Liver (tissue), 8 donors: ENCODE measurements at regions not wholly inside any gene's neighbourhood (a gene's known extent, or its start where the extent isn't known, plus 50 kb on each side); places are given as distances from the start of the nearest gene placed in this dataset.

Experiments
- DNase-seq: peaks from one replicate; pipeline ENCODE4 v3.0.0-alpha.2; 2017; ENCODE audit warnings: low spot score
- H3K27ac ChIP-seq, 2 donors: one replicate each; pipeline ENCODE4 v1.7.0; 2013; ENCODE audit warnings: inconsistent platforms in 2 of 2, low read length in 2 of 2, control low read depth in 1 of 2, low read depth in 1 of 2, mild to moderate bottlenecking in 1 of 2
- H3K27me3 ChIP-seq, 4 donors: one replicate each; pipeline versions ENCODE4 v1.6.1 to v1.7.0; 2013; ENCODE audit warnings: low read length in 3 of 4, inconsistent platforms in 1 of 4, mild to moderate bottlenecking in 1 of 4, moderate library complexity in 1 of 4; ENCODE audit not compliant: control insufficient read depth in 4 of 4, insufficient read depth in 4 of 4
- H3K36me3 ChIP-seq, 4 donors: one replicate each; pipeline versions ENCODE4 v1.6.1 to v1.7.0; 2013; ENCODE audit warnings: low read length in 3 of 4, mild to moderate bottlenecking in 3 of 4, low read depth in 1 of 4, moderate library complexity in 1 of 4; ENCODE audit not compliant: control insufficient read depth in 4 of 4, insufficient read depth in 3 of 4
- H3K4me1 ChIP-seq, 4 donors: one replicate each; pipeline versions ENCODE4 v1.6.1 to v1.7.0; 2013; ENCODE audit warnings: low read length in 3 of 4, mild to moderate bottlenecking in 3 of 4, moderate library complexity in 1 of 4; ENCODE audit not compliant: control insufficient read depth in 4 of 4, insufficient read depth in 4 of 4
- H3K4me3 ChIP-seq, 3 donors: one replicate each; pipeline versions ENCODE4 v1.6.1 to v1.7.0; 2013; ENCODE audit warnings: low read length in 3 of 3, control low read depth in 1 of 3, low read depth in 1 of 3, mild to moderate bottlenecking in 1 of 3
- H3K9ac ChIP-seq, 2 donors: one replicate each; pipeline ENCODE4 v1.7.0; 2013; ENCODE audit warnings: low read length in 2 of 2, mild to moderate bottlenecking in 2 of 2, moderate library complexity in 2 of 2, control low read depth in 1 of 2, low read depth in 1 of 2
- H3K9me3 ChIP-seq, 4 donors: one replicate each; pipeline versions ENCODE4 v1.6.1 to v1.7.0; 2013; ENCODE audit warnings: low read length in 3 of 4; ENCODE audit not compliant: control insufficient read depth in 4 of 4
- EGR1 ChIP-seq, 2 donors: IDR thresholded peaks; 2 replicates each; pipeline ENCODE4 v1.6.1; 2016 to 2018; ENCODE audit warnings: antibody characterized with exemption in 2 of 2, low read depth in 2 of 2
- FOXA2 ChIP-seq: IDR thresholded peaks from 2 replicates; pipeline ENCODE4 v1.6.1; 2016; ENCODE audit warnings: antibody characterized with exemption
- GABPA ChIP-seq, 2 donors: IDR thresholded peaks in 1 of 2; conservative IDR thresholded peaks in 1 of 2; 2 replicates each; pipeline ENCODE4 v1.6.1; 2016; ENCODE audit warnings: antibody characterized with exemption in 2 of 2, mild to moderate bottlenecking in 1 of 2, moderate library complexity in 1 of 2
- JUND ChIP-seq, 2 donors: IDR thresholded peaks; 2 replicates each; pipeline ENCODE4 v1.6.1; 2016; ENCODE audit warnings: antibody characterized with exemption in 2 of 2
- NR2F2 ChIP-seq: IDR thresholded peaks from 2 replicates; pipeline ENCODE4 v1.6.1; 2016; ENCODE audit warnings: antibody characterized with exemption
- RAD21 ChIP-seq, 2 donors: IDR thresholded peaks; 2 replicates each; pipeline ENCODE4 v1.6.1; 2016; ENCODE audit warnings: antibody characterized with exemption in 2 of 2, mild to moderate bottlenecking in 2 of 2
- SP1 ChIP-seq: IDR thresholded peaks from 2 replicates; pipeline ENCODE4 v1.6.1; 2018; ENCODE audit warnings: antibody characterized with exemption, mild to moderate bottlenecking
- TAF1 ChIP-seq: conservative IDR thresholded peaks from 2 replicates; pipeline ENCODE4 v1.6.1; 2016; ENCODE audit warnings: antibody characterized with exemption, mild to moderate bottlenecking
- YY1 ChIP-seq: IDR thresholded peaks from 2 replicates; pipeline ENCODE4 v1.6.1; 2016; ENCODE audit warnings: antibody characterized with exemption, mild to moderate bottlenecking
- WGBS: extraction: QIAGEN DNeasy Blood & Tissue Kit; methylation state at CpG from one replicate; pipeline ENCODE4 v1.1.7; 2013; 5-methylcytosine and 5-hydroxymethylcytosine counted together
- TF ChIP-seq, protein P1 (sequence below): IDR thresholded peaks from 2 replicates; pipeline ENCODE4 v1.6.1; 2016; ENCODE audit warnings: antibody characterized with exemption
- TF ChIP-seq, protein P2 (sequence below): IDR thresholded peaks from 2 replicates; pipeline ENCODE4 v1.6.1; 2016; ENCODE audit warnings: antibody characterized with exemption
- TF ChIP-seq, protein P3 (sequence below): IDR thresholded peaks from 2 replicates; pipeline ENCODE4 v1.6.1; 2016; ENCODE audit warnings: antibody characterized with exemption
- TF ChIP-seq, protein P4 (sequence below): fragments of 150-350 bp; IDR thresholded peaks from 2 replicates; pipeline ENCODE4 v1.5.1; 2017; ENCODE audit warnings: improper control_type of control experiment, low read depth, low read length; ENCODE audit not compliant: missing input control
- TF ChIP-seq, protein P5 (sequence below): IDR thresholded peaks from 2 replicates; pipeline ENCODE4 v1.6.1; 2016; ENCODE audit warnings: antibody characterized with exemption, mild to moderate bottlenecking
- donor health status: healthy.
- donor health status: healthy.
- donor health status: healthy.
- donor health status: healthy.
- donor health status: healthy.

DNA sequence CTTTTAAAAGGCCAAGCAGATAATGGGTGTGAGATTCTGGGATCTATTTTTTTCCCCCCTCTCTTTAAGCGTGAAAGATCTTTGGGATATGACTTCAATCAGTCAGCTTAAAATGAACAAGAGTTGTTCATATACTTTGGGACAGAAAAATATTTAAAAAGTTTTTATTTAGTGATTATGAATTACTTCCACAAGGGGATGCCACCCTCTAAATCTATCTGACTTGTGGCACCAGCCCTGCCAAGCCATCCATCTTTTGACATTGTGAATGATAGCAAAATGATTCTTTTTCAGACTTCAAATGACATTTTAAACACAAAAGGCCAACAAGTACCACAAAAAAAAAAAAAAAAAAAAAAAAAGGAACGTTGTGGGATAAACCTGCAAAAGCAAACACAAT lies 111.0 kb upstream of the HMHB1 start:
- H3K9ac ChIP-seq, result no peak overlapping the region
- no peaks in the 10 kb centered on the region for H3K9me3 ChIP-seq
- no peaks in the 10 kb centered on the region for H3K27me3 ChIP-seq
- H3K27ac ChIP-seq, result no peak overlapping the region
- H3K4me3 ChIP-seq, result no peak overlapping the region
- WGBS, result 78% methylated on average over 2 of the region's 2 CpGs
- TF ChIP-seq, protein P1, sequence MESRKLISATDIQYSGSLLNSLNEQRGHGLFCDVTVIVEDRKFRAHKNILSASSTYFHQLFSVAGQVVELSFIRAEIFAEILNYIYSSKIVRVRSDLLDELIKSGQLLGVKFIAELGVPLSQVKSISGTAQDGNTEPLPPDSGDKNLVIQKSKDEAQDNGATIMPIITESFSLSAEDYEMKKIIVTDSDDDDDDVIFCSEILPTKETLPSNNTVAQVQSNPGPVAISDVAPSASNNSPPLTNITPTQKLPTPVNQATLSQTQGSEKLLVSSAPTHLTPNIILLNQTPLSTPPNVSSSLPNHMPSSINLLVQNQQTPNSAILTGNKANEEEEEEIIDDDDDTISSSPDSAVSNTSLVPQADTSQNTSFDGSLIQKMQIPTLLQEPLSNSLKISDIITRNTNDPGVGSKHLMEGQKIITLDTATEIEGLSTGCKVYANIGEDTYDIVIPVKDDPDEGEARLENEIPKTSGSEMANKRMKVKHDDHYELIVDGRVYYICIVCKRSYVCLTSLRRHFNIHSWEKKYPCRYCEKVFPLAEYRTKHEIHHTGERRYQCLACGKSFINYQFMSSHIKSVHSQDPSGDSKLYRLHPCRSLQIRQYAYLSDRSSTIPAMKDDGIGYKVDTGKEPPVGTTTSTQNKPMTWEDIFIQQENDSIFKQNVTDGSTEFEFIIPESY, result no peak
- TF ChIP-seq NR2F2 (no peak), JUND (IDR thresholded peaks at IDR 0.05) (no peak), TAF1 (no peak)
- TF ChIP-seq, protein P2, sequence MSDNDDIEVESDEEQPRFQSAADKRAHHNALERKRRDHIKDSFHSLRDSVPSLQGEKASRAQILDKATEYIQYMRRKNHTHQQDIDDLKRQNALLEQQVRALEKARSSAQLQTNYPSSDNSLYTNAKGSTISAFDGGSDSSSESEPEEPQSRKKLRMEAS, result no peak
- no peak for DNase-seq
- no peaks in the 10 kb centered on the region for H3K4me1 ChIP-seq
- H3K36me3 ChIP-seq, result no peaks in the 10 kb centered on the region

DNA sequence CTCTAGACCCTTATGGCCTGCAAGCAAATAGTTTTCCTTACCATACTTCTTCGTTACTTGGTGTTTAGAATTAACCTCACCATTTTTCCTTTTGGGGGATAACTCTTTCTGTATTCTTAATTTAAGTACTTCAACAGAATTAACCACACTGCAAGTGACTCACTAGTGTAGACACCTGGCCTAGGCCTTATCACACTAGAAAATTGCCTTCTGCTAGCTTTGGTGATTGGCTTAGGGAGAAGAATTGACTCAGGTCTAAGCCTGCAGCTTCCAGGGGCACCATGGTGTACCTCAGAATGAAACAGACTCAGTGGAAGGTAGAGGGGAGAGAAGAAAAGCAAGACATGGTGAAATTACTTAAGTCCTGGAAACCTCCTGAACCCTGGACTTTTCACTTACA lies 112.8 kb upstream of the HMHB1 start:
- Histone ChIP-seq H3K27ac (no peak overlapping the region), H3K27me3 (no peaks in the 10 kb centered on the region), H3K9ac (no peak overlapping the region), H3K4me1 (no peaks in the 10 kb centered on the region), H3K9me3 (no peaks in the 10 kb centered on the region), H3K36me3 (no peaks in the 10 kb centered on the region), H3K4me3 (no peak overlapping the region)
- TF ChIP-seq GABPA (IDR thresholded peaks at IDR 0.05 in 1 of 2, conservative IDR thresholded peaks at IDR 0.05 in 1 of 2), result no peak
- TF ChIP-seq YY1, result no peak
- no peak for TF ChIP-seq FOXA2
- no peak for TF ChIP-seq EGR1 (IDR thresholded peaks at IDR 0.05; ENCODE audit: low read depth in 2 of 2)
- TF ChIP-seq, protein P3, sequence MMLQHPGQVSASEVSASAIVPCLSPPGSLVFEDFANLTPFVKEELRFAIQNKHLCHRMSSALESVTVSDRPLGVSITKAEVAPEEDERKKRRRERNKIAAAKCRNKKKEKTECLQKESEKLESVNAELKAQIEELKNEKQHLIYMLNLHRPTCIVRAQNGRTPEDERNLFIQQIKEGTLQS, result no peak
- TF ChIP-seq, protein P4, sequence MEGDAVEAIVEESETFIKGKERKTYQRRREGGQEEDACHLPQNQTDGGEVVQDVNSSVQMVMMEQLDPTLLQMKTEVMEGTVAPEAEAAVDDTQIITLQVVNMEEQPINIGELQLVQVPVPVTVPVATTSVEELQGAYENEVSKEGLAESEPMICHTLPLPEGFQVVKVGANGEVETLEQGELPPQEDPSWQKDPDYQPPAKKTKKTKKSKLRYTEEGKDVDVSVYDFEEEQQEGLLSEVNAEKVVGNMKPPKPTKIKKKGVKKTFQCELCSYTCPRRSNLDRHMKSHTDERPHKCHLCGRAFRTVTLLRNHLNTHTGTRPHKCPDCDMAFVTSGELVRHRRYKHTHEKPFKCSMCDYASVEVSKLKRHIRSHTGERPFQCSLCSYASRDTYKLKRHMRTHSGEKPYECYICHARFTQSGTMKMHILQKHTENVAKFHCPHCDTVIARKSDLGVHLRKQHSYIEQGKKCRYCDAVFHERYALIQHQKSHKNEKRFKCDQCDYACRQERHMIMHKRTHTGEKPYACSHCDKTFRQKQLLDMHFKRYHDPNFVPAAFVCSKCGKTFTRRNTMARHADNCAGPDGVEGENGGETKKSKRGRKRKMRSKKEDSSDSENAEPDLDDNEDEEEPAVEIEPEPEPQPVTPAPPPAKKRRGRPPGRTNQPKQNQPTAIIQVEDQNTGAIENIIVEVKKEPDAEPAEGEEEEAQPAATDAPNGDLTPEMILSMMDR, result no peak
- TF ChIP-seq SP1, result no peak
- TF ChIP-seq, protein P5, sequence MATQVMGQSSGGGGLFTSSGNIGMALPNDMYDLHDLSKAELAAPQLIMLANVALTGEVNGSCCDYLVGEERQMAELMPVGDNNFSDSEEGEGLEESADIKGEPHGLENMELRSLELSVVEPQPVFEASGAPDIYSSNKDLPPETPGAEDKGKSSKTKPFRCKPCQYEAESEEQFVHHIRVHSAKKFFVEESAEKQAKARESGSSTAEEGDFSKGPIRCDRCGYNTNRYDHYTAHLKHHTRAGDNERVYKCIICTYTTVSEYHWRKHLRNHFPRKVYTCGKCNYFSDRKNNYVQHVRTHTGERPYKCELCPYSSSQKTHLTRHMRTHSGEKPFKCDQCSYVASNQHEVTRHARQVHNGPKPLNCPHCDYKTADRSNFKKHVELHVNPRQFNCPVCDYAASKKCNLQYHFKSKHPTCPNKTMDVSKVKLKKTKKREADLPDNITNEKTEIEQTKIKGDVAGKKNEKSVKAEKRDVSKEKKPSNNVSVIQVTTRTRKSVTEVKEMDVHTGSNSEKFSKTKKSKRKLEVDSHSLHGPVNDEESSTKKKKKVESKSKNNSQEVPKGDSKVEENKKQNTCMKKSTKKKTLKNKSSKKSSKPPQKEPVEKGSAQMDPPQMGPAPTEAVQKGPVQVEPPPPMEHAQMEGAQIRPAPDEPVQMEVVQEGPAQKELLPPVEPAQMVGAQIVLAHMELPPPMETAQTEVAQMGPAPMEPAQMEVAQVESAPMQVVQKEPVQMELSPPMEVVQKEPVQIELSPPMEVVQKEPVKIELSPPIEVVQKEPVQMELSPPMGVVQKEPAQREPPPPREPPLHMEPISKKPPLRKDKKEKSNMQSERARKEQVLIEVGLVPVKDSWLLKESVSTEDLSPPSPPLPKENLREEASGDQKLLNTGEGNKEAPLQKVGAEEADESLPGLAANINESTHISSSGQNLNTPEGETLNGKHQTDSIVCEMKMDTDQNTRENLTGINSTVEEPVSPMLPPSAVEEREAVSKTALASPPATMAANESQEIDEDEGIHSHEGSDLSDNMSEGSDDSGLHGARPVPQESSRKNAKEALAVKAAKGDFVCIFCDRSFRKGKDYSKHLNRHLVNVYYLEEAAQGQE, result no peak
- no peak for TF ChIP-seq RAD21 (IDR thresholded peaks at IDR 0.05)
- no peak for DNase-seq
- 97% methylated on average over 1 of the region's 1 CpG for whole genome bisulfite sequencing
